ENCODE measurements at regions not wholly inside any gene's neighbourhood (a gene's known extent, or its start where the extent isn't known, plus 50 kb on each side); places are given as distances from the start of the nearest gene placed in this dataset.

- TF ChIP-seq POLR2A (IDR thresholded peaks at IDR 0.05; ENCODE audit: low read depth, low read length) (no peak), POU2F2 (IDR thresholded peaks at IDR 0.05; ENCODE audit: low read depth, low read length) (no peak)
Measured at GRCh38 chr1:106908689-106909088, 147.8 kb upstream of the PRMT6 start.
